BE2C (cell line): ENCODE measurements at regions not wholly inside any gene's neighbourhood (a gene's known extent, or its start where the extent isn't known, plus 50 kb on each side); places are given as distances from the start of the nearest gene placed in this dataset.

Experiments used
- DNase-seq: peaks from one replicate; pipeline ENCODE4 v3.0.0-alpha.2; 2020
- H3K27me3 ChIP-seq: fragments of 250-450 bp; sonication (Bioruptor Pico); 2 replicates; pipeline ENCODE4 v1.5.1; 2020; ENCODE audit warnings: mild to moderate bottlenecking
- H3K36me3 ChIP-seq: fragments of 250-450 bp; sonication (Bioruptor Pico); 2 replicates; pipeline ENCODE4 v1.5.1; 2020; ENCODE audit warnings: mild to moderate bottlenecking
- H3K4me1 ChIP-seq: fragments of 250-450 bp; sonication (Bioruptor Pico); 2 replicates; pipeline ENCODE4 v1.5.1; 2020
- H3K4me3 ChIP-seq: 2 replicates; pipeline ENCODE4 v1.5.1; 2011; ENCODE audit warnings: low read depth, low read length
- H3K9me3 ChIP-seq: fragments of 250-450 bp; sonication (Bioruptor Pico); 2 replicates; pipeline ENCODE4 v1.5.1; 2020
- TF ChIP-seq, protein P1 (sequence below): IDR thresholded peaks from 2 replicates; pipeline ENCODE4 v1.5.1; 2012; ENCODE audit warnings: mild to moderate bottlenecking, low read depth, low read length

DNA sequence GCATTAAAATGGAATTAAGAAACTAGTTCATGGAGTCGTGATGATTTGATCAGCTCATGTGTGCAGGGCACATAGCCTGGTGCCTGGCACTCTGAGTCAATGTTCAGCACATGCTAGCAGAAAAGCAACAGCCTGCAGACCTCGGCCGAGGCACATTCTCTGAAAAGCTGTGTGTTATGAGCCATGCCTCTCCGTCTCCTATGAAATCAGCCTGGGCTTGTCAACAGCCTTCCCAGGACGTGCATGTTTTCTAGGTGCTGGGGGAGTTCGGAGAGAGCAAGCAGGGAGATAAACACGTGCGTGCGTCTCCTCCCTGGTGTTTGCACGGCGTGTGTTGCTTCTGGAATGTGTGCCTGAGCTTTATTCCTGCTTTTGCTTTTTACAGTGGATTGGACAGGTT is 207.8 kb upstream of the KCNG1 start:
- Histone ChIP-seq H3K27me3 (no peaks in the 10 kb centered on the region), H3K4me3 (no peak overlapping the region), H3K9me3 (no peaks in the 10 kb centered on the region), H3K4me1 (no peaks in the 10 kb centered on the region), H3K36me3 (no peaks in the 10 kb centered on the region)
- TF ChIP-seq, protein P1, sequence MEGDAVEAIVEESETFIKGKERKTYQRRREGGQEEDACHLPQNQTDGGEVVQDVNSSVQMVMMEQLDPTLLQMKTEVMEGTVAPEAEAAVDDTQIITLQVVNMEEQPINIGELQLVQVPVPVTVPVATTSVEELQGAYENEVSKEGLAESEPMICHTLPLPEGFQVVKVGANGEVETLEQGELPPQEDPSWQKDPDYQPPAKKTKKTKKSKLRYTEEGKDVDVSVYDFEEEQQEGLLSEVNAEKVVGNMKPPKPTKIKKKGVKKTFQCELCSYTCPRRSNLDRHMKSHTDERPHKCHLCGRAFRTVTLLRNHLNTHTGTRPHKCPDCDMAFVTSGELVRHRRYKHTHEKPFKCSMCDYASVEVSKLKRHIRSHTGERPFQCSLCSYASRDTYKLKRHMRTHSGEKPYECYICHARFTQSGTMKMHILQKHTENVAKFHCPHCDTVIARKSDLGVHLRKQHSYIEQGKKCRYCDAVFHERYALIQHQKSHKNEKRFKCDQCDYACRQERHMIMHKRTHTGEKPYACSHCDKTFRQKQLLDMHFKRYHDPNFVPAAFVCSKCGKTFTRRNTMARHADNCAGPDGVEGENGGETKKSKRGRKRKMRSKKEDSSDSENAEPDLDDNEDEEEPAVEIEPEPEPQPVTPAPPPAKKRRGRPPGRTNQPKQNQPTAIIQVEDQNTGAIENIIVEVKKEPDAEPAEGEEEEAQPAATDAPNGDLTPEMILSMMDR, result no peak
- no peak for DNase-seq

DNA sequence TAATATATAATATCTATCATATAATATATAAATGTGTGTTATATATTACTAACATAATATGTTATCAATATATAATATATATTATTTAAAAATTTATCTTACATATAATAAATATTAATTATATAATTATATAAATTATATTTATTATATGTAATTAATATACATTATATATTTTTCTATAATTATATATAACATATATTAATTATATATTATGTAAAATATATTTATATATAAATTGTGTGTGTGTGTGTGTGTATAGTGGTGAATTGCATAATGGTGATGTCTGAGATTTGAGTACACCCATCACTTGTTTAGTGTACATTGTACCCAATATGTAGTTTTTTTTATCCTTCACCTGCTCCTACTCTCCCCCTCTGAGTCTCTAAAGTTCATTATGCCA is 205.9 kb upstream of the KCNG1 start:
- H3K4me1 ChIP-seq, result no peaks in the 10 kb centered on the region
- H3K27me3 ChIP-seq, result no peaks in the 10 kb centered on the region
- DNase-seq, result no peak
- TF ChIP-seq, protein P1, result no peak
- no peak overlapping the region for H3K4me3 ChIP-seq
- H3K9me3 ChIP-seq, result no peaks in the 10 kb centered on the region
- no peaks in the 10 kb centered on the region for H3K36me3 ChIP-seq

DNA sequence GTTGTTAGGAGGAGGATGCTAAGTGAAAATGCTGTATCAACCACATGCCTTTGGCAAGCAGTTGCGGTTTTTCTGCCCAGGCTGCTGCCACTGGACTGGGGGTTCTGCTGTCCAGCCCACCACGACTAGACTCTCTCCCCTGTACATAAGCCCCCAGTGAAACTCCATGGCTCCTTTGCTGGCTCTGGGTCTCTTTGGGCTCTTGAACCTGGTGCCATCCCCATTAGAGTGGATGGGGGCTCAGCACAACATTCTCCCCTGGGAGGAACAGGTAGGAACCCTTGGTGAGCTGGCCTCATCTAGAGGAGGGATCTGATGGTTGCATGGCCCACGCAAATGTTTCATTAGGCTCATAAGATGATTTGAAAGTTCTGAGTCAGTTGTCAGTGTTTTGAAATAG is 204.8 kb upstream of the KCNG1 start:
- Histone ChIP-seq H3K4me3 (no peak overlapping the region), H3K4me1 (no peaks in the 10 kb centered on the region), H3K27me3 (no peaks in the 10 kb centered on the region), H3K36me3 (no peaks in the 10 kb centered on the region), H3K9me3 (no peaks in the 10 kb centered on the region)
- no peak for DNase-seq
- TF ChIP-seq, protein P1, result no peak

DNA sequence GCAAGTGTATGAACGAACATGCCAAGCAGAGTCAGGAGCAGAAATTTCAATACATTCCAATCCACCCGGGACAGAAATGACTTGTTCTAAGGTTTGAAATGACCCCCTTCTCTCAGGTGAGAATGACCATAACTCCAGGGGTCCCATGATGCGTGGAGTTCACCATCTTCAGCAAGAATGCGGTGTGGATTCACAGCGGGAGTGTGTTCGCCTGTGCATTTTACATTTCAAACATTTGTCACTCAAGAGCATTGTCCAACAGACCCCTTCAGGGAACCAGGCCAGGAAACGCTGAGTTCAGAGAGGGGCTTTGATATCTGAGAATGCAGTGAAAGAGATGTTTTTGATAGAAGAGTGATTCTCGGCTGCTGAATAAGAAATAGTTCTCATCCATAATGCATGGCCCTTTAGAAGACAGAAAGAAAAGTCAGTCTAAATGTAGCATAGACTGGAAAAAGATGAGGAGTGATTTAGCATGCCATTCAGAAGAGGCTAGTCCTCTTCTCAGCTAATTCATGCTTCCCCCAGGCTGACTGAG is 200.3 kb upstream of the KCNG1 start:
- no peak overlapping the region for H3K4me3 ChIP-seq
- H3K36me3 ChIP-seq, result no peaks in the 10 kb centered on the region
- no peak for DNase-seq
- TF ChIP-seq, protein P1, result no peak
- H3K27me3 ChIP-seq, result no peaks in the 10 kb centered on the region
- no peaks in the 10 kb centered on the region for H3K4me1 ChIP-seq
- H3K9me3 ChIP-seq, result no peaks in the 10 kb centered on the region

DNA sequence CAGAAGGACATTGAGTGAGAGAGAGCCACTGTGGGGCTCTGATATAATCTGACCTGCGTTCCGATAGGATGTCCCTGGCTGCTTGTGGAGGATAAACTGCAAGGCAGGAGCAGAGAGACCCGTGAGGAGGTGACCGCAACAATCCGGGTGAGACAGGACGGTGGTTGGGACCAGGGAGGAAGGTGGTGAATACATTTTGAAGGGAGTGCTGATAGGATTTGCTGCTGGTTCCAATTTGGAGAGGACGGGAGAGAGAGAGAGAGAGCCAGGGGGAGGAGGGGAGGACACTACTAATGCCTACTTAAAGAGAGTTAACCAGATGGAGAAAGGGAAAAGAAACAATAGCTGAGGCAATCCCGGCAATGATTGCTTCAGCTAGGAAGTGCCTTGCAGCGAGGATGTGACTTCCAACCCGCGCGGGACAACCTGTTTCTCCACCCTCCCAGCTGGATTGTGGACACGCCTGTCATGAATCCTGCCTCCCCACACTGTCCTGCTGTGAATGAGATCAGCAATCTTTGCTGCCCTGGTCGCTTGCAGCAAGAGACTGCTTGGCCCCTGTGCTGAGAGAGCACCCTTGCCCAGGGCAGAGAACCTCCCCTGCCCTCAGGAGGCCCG is 199.0 kb upstream of the KCNG1 start:
- H3K36me3 ChIP-seq, result no peaks in the 10 kb centered on the region
- DNase-seq, result no peak
- H3K4me1 ChIP-seq, result no peaks in the 10 kb centered on the region
- H3K27me3 ChIP-seq, result no peaks in the 10 kb centered on the region
- peak overlapping the region; percentile 29 for H3K4me3 ChIP-seq
- TF ChIP-seq, protein P1, result no peak
- no peaks in the 10 kb centered on the region for H3K9me3 ChIP-seq

DNA sequence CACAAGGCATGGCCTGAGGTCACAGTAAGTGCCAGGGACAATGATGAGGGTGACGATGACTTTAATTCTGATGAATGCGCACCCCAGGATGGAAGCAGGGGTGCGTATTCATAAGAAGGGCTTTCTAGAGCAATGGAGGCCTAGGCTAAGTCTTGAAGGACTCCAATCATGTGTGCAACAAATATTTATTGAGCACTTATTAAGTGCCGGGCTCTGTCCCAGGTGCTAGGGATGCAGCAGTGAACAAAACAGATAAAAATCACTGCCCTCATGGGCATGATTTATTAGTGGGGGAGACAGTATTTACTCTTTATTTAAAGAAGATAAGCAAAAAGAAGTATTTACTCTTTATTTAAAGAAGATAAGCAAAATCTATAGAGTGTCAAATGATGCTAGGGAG is 198.2 kb upstream of the KCNG1 start:
- TF ChIP-seq, protein P1, result no peak
- no peak for DNase-seq
- Histone ChIP-seq H3K4me3 (no peak overlapping the region), H3K4me1 (no peaks in the 10 kb centered on the region), H3K9me3 (no peaks in the 10 kb centered on the region), H3K27me3 (no peaks in the 10 kb centered on the region), H3K36me3 (no peaks in the 10 kb centered on the region)
